Osteocyte (in vitro differentiated cells): ENCODE measurements at regions not wholly inside any gene's neighbourhood (a gene's known extent, or its start where the extent isn't known, plus 50 kb on each side); places are given as distances from the start of the nearest gene placed in this dataset.

Experiments
- DNase-seq: peaks from one replicate; pipeline ENCODE4 v3.0.0; 2021; ENCODE audit warnings: mixed read lengths; ENCODE audit not compliant: unreplicated experiment; ENCODE audit errors: extremely low spot score
- H3K27ac Mint-ChIP-seq: one replicate; pipeline ENCODE4 v1.8.0; 2021; ENCODE audit warnings: mild to moderate bottlenecking, mixed read lengths; ENCODE audit not compliant: unreplicated experiment
- H3K27me3 Mint-ChIP-seq: one replicate; pipeline ENCODE4 v1.8.0; 2021; ENCODE audit warnings: mixed read lengths; ENCODE audit not compliant: unreplicated experiment
- H3K36me3 Mint-ChIP-seq: one replicate; pipeline ENCODE4 v1.8.0; 2021; ENCODE audit warnings: mixed read lengths; ENCODE audit not compliant: unreplicated experiment
- H3K4me1 Mint-ChIP-seq: one replicate; pipeline ENCODE4 v1.8.0; 2021; ENCODE audit warnings: mixed read lengths; ENCODE audit not compliant: unreplicated experiment
- H3K4me3 Mint-ChIP-seq: one replicate; pipeline ENCODE4 v1.8.0; 2021; ENCODE audit warnings: mild to moderate bottlenecking, moderate library complexity, mixed read lengths; ENCODE audit not compliant: unreplicated experiment
- H3K9me3 Mint-ChIP-seq: one replicate; pipeline ENCODE4 v1.8.0; 2021; ENCODE audit warnings: mixed read lengths; ENCODE audit not compliant: unreplicated experiment
- CTCF ChIP-seq: fragments of 200-600 bp; sonication (generic); IDR thresholded peaks from 2 replicates; pipeline ENCODE4 v1.5.0; 2021; ENCODE audit warnings: antibody characterized with exemption, mild to moderate bottlenecking, moderate library complexity

DNA sequence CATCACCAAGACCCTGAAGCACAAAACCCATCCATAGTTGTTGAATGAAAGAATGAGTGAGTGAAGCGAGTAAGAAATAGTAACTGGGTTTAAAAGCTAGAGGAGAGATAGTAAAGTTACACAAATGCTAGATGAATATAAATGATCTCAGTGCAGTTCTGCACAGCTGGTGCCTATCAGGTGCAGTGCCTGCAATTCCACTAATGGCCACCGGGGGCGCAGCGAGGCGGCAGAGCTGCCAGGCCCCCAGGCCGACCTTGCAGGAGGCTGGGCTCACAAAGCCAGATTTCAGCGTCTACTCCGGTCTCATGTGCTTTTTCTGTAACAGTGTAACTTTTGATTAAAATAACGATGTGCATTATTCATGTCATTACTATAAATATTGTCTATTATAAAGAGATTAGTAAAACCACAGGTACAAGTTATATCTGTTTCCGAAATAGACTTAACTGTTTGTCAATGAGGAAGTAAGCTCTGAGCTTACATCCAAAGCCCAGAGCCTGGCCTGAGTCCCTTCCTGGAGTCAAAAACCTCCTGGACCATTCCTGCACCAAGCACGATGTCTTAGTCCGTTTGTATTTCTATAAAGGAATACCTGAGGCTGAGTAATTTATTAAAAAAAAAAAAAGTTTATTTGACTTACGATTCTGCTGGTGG is 477.6 kb downstream of the NPHP4 start:
- peak; percentile 94 for TF ChIP-seq CTCF
- Mint-ChIP-seq H3K9me3 (no peaks in the 10 kb centered on the region), H3K4me3 (no peak overlapping the region), H3K36me3 (no peaks in the 10 kb centered on the region), H3K27ac (no peak overlapping the region), H3K4me1 (no peaks in the 10 kb centered on the region), H3K27me3 (peaks cover 2% of the 10 kb centered on the region)
- DNase-seq = no peak

DNA sequence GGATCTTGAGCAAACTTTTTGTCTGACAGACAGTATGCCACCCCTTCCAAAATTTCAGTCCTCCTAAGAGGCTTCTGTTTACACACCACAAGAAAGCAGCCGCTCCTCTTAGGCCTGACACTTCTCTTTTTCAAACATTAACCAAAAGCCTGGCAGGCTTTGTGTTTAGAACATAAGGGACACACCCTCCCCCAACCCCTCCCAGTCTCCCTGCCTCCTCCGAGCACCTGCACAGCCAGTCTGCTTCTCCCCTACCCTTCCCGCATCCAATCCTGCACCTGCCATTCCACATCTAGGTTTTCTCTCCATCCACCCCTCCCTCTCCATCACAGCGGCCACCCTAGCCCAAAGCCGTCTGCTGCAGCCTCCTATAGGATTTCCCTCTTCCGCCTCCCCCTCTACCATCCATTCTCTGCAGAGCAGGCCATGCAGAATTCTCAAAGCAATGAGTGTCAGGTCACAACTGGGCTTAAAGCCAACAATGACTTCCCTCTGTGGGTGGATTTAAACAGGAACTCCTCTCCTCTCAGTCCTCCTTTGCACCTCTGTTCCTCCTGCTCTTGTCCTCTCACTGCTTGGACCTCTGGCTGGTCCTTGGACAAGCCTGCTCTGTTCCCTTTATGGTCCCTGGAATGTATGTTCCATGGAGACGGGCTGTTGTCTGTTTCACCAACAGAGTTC is 478.2 kb downstream of the NPHP4 start:
- Mint-ChIP-seq H3K9me3 (no peaks in the 10 kb centered on the region), H3K27ac (no peak overlapping the region), H3K4me3 (no peak overlapping the region), H3K27me3 (peaks cover 2% of the 10 kb centered on the region), H3K36me3 (no peaks in the 10 kb centered on the region), H3K4me1 (no peaks in the 10 kb centered on the region)
- no peak for DNase-seq
- no peak for TF ChIP-seq CTCF

DNA sequence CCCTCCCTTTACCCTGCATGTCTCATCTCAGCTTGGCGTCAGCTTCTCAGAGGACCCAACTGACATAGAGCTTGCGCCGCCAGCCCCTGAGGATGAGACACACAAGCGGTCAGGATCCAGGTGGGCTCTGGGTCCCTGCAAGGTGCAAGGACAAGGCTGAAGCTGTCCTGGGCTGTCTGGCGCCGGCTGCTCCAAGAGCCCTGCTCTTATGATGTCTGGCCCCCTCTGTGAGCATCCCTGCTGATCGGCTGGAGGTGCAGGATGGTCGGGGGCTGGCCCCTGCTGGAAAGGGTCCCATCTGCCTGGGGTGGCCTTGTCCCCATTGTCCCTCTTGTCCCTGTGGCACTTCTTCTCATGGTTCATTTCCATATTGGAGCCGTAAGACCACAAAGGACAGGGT is 479.0 kb downstream of the NPHP4 start:
- no peak for DNase-seq
- Mint-ChIP-seq H3K9me3 (no peaks in the 10 kb centered on the region), H3K4me1 (no peaks in the 10 kb centered on the region), H3K4me3 (no peak overlapping the region), H3K27me3 (peaks cover 2% of the 10 kb centered on the region), H3K36me3 (no peaks in the 10 kb centered on the region), H3K27ac (no peak overlapping the region)
- TF ChIP-seq CTCF = no peak

GRCh38 chr1:5511381-5512097 is 480.7 kb downstream of the NPHP4 start:
- no peak overlapping the region for H3K27ac Mint-ChIP-seq
- no peaks in the 10 kb centered on the region for H3K4me1 Mint-ChIP-seq
- H3K27me3 Mint-ChIP-seq = peaks cover 2% of the 10 kb centered on the region
- no peaks in the 10 kb centered on the region for H3K36me3 Mint-ChIP-seq
- H3K4me3 Mint-ChIP-seq = no peak overlapping the region
- TF ChIP-seq CTCF = no peak
- no peaks in the 10 kb centered on the region for H3K9me3 Mint-ChIP-seq
- DNase-seq = no peak
